GM12874 (cell line): ENCODE measurements at regions not wholly inside any gene's neighbourhood (a gene's known extent, or its start where the extent isn't known, plus 50 kb on each side); places are given as distances from the start of the nearest gene placed in this dataset.

Source experiments
- TF ChIP-seq, protein P1 (sequence below): IDR thresholded peaks from 2 replicates; pipeline ENCODE4 v1.5.1; 2011; ENCODE audit warnings: low read depth, mild to moderate bottlenecking, control low read depth, low read length, moderate library complexity; ENCODE audit not compliant: insufficient read depth

DNA sequence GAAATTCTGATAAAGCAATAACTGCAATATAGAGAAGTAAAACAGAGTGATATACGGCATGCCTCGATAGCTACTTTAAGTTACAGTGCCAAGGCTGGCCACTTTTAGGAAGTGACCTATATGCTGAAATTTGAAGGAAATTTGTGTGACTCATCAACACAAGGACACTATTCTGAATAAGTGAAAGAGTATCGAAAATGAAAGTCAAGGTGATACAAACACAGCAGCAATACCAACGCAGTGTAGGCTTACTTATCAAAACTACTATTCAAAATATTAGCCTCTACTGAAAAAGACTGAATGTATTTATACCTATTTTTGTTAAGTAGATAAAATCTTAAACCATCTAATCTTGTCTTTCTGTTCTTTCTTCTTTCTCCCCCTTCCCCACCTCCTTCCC is 459.9 kb upstream of the GNPDA2 start:
- TF ChIP-seq, protein P1, sequence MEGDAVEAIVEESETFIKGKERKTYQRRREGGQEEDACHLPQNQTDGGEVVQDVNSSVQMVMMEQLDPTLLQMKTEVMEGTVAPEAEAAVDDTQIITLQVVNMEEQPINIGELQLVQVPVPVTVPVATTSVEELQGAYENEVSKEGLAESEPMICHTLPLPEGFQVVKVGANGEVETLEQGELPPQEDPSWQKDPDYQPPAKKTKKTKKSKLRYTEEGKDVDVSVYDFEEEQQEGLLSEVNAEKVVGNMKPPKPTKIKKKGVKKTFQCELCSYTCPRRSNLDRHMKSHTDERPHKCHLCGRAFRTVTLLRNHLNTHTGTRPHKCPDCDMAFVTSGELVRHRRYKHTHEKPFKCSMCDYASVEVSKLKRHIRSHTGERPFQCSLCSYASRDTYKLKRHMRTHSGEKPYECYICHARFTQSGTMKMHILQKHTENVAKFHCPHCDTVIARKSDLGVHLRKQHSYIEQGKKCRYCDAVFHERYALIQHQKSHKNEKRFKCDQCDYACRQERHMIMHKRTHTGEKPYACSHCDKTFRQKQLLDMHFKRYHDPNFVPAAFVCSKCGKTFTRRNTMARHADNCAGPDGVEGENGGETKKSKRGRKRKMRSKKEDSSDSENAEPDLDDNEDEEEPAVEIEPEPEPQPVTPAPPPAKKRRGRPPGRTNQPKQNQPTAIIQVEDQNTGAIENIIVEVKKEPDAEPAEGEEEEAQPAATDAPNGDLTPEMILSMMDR, result no peak

DNA sequence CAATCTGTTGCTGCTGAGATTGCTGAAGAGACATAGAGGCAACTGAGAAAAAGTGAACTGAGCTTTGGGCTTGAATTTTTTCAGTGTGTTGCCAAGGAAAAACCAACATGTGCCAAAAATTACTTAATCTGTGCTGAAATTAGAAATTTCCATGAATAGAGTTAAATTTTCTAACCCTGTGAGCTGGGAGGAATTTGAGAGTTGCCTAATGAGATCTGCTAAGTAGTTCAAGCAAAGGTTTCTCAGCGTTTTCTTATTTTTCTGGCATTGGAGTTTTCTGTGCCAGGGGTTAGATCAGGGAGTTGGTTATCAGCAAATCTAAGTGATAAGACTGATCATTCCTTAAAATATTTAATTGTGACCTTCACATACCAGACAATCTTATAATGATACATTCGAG is 457.5 kb upstream of the GNPDA2 start:
- TF ChIP-seq, protein P1, result no peak

DNA sequence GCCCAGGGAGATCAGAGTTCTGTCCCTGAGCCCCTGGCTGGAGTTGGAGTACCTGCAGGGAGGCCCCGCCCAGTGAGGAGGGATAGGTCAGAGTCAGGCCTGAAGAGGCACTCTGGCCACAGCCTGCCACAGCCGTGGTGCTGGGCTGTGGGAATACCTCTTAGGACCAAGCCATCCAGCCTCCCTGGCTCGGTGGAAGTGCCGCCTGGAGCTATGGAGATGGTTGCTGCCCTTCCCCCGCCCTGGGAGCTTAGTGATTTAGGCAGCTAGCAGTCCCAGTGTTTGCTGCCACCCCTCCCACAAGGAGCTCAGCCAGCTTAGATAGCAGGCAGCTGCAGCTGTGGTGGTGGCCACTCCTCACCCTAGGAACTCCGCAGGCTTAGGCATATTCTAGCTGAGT is 446.3 kb upstream of the GNPDA2 start:
- TF ChIP-seq, protein P1, result no peak

- TF ChIP-seq, protein P1, result no peak
These were observed 434.6 kb upstream of the GNPDA2 start for GRCh38 chr4:45160951-45161350.

GRCh38 chr4:45155081-45155777 is 428.9 kb upstream of the GNPDA2 start:
- TF ChIP-seq, protein P1, result no peak

- TF ChIP-seq, protein P1, result no peak
These were observed 421.5 kb upstream of the GNPDA2 start for GRCh38 chr4:45147866-45148265.

DNA sequence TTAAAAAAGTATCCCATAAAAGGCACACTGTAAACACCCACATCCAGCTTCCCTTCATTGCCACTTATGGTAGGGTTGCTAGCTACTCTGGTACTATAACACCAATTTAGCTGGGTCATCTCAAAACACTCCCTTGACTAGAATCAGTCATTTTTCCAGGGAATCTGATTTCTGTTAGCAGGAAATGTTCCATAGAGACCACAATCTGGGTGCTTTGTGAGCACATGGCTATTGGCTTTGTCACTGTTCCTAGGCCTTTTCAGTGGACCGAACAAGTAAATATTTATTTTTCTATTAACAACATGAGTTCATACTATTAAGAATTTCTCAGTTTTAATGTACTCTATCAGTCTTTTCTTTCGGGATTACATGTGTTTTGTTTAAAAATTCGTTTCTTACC is 404.7 kb upstream of the GNPDA2 start:
- TF ChIP-seq, protein P1, result no peak
